HFFc6 (cell line): ENCODE measurements at regions not wholly inside any gene's neighbourhood (a gene's known extent, or its start where the extent isn't known, plus 50 kb on each side); places are given as distances from the start of the nearest gene placed in this dataset.
"Not testable (repeated sequence)": the region's sequence is repeated elsewhere in the genome, so short reads cannot be mapped to it uniquely, and the experiment has no call there.

Source experiments
- DNase-seq: peaks from one replicate; pipeline ENCODE4 v3.0.0-alpha.2; 2018
- H3K27ac Mint-ChIP-seq: 2 replicates; pipeline ENCODE4 v1.8.0; 2020; ENCODE audit warnings: mild to moderate bottlenecking, mixed read lengths
- H3K27me3 Mint-ChIP-seq: 2 replicates; pipeline ENCODE4 v1.8.0; 2021; ENCODE audit warnings: mild to moderate bottlenecking, moderate library complexity, mixed read lengths; ENCODE audit not compliant: insufficient read depth
- H3K36me3 Mint-ChIP-seq: 2 replicates; pipeline ENCODE4 v1.8.0; 2021; ENCODE audit warnings: low read depth, mixed read lengths
- H3K4me1 Mint-ChIP-seq: 2 replicates; pipeline ENCODE4 v1.8.0; 2020; ENCODE audit warnings: low read depth, mixed read lengths
- H3K4me3 Mint-ChIP-seq: 2 replicates; pipeline ENCODE4 v1.8.0; 2020; ENCODE audit warnings: mild to moderate bottlenecking, moderate library complexity, mixed read lengths
- H3K9me3 Mint-ChIP-seq: 2 replicates; pipeline ENCODE4 v1.8.0; 2020; ENCODE audit warnings: mild to moderate bottlenecking, mixed read lengths
- CTCF ChIP-seq: fragments of 200-600 bp; sonication (generic); IDR thresholded peaks from 2 replicates; pipeline ENCODE4 v1.5.0; 2021; ENCODE audit warnings: antibody characterized with exemption, mild to moderate bottlenecking

GRCh38 chr1:8228253-8228652, 89.7 kb upstream of the SLC45A1 start:
- no peak overlapping the region for H3K4me3 Mint-ChIP-seq
- peaks cover 18% of the 10 kb centered on the region for H3K4me1 Mint-ChIP-seq
- no peak for TF ChIP-seq CTCF
- no peak overlapping the region for H3K27ac Mint-ChIP-seq
- H3K9me3 Mint-ChIP-seq = peaks cover 10% of the 10 kb centered on the region
- H3K36me3 Mint-ChIP-seq = peaks cover 16% of the 10 kb centered on the region
- no peak for DNase-seq
- H3K27me3 Mint-ChIP-seq = peaks cover 16% of the 10 kb centered on the region

- H3K4me1 Mint-ChIP-seq = peaks cover 18% of the 10 kb centered on the region
- H3K4me3 Mint-ChIP-seq, DNase-seq, H3K9me3 Mint-ChIP-seq, H3K27ac Mint-ChIP-seq: not testable (repeated sequence)
- H3K36me3 Mint-ChIP-seq = peaks cover 16% of the 10 kb centered on the region
- peaks cover 16% of the 10 kb centered on the region for H3K27me3 Mint-ChIP-seq
Measured at GRCh38 chr1:8227674-8228073, 90.2 kb upstream of the SLC45A1 start.

- Mint-ChIP-seq H3K27me3 (peaks cover 16% of the 10 kb centered on the region), H3K36me3 (peaks cover 16% of the 10 kb centered on the region), H3K4me3 (no peak overlapping the region), H3K9me3 (peaks cover 10% of the 10 kb centered on the region), H3K27ac (no peak overlapping the region), H3K4me1 (peaks cover 18% of the 10 kb centered on the region)
- TF ChIP-seq CTCF = no peak
- DNase-seq = no peak
Measured at GRCh38 chr1:8226747-8227146, 91.2 kb upstream of the SLC45A1 start.

GRCh38 chr1:8226024-8226423, 91.9 kb upstream of the SLC45A1 start:
- not testable (repeated sequence) for DNase-seq, H3K9me3 Mint-ChIP-seq, H3K4me3 Mint-ChIP-seq, H3K27ac Mint-ChIP-seq
- Mint-ChIP-seq H3K27me3 (peaks cover 16% of the 10 kb centered on the region), H3K36me3 (peaks cover 16% of the 10 kb centered on the region), H3K4me1 (peaks cover 18% of the 10 kb centered on the region)

- no peak for DNase-seq
- Mint-ChIP-seq H3K9me3 (peaks cover 10% of the 10 kb centered on the region), H3K4me1 (peaks cover 13% of the 10 kb centered on the region), H3K27me3 (peaks cover 18% of the 10 kb centered on the region), H3K4me3 (no peak overlapping the region), H3K36me3 (peaks cover 16% of the 10 kb centered on the region), H3K27ac (no peak overlapping the region)
- no peak for TF ChIP-seq CTCF
Measured at GRCh38 chr1:8223526-8223925, 94.4 kb upstream of the SLC45A1 start.

GRCh38 chr1:8222789-8223188, 95.1 kb upstream of the SLC45A1 start:
- Mint-ChIP-seq H3K4me1 (peaks cover 20% of the 10 kb centered on the region), H3K9me3 (peaks cover 7% of the 10 kb centered on the region), H3K4me3 (no peak overlapping the region), H3K36me3 (peaks cover 11% of the 10 kb centered on the region), H3K27me3 (peaks cover 11% of the 10 kb centered on the region), H3K27ac (no peak overlapping the region)
- no peak for DNase-seq
- TF ChIP-seq CTCF = no peak

GRCh38 chr1:8219530-8219929, 98.4 kb upstream of the SLC45A1 start:
- TF ChIP-seq CTCF = no peak
- peaks cover 2% of the 10 kb centered on the region for H3K27me3 Mint-ChIP-seq
- H3K9me3 Mint-ChIP-seq = no peaks in the 10 kb centered on the region
- no peak for DNase-seq
- no peak overlapping the region for H3K27ac Mint-ChIP-seq
- H3K4me3 Mint-ChIP-seq = no peak overlapping the region
- H3K36me3 Mint-ChIP-seq = no peaks in the 10 kb centered on the region
- peaks cover 34% of the 10 kb centered on the region for H3K4me1 Mint-ChIP-seq
